22Rv1 (cell line): ENCODE measurements at regions not wholly inside any gene's neighbourhood (a gene's known extent, or its start where the extent isn't known, plus 50 kb on each side); places are given as distances from the start of the nearest gene placed in this dataset.

Source experiments
- H3K27ac ChIP-seq: fragments of 450-650 bp; 2 replicates; pipeline ENCODE4 v1.5.1; 2017
- CTCF ChIP-seq: fragments of 450-650 bp; IDR thresholded peaks from 2 replicates; pipeline ENCODE4 v1.5.1; 2017; ENCODE audit warnings: mild to moderate bottlenecking
- ZFX ChIP-seq: fragments of 450-650 bp; IDR thresholded peaks from 2 replicates; pipeline ENCODE4 v1.6.1; 2017; ENCODE audit warnings: antibody characterized with exemption, borderline replicate concordance

- TF ChIP-seq CTCF (no peak), ZFX (no peak)
- H3K27ac ChIP-seq, result no peak overlapping the region
These were observed 926.4 kb upstream of the SLC35B3 start for GRCh38 chr6:9361749-9362148.

- TF ChIP-seq ZFX, result no peak
- no peak for TF ChIP-seq CTCF
- no peak overlapping the region for H3K27ac ChIP-seq
These were observed 925.5 kb upstream of the SLC35B3 start for GRCh38 chr6:9360881-9361280.

GRCh38 chr6:9347608-9348007, 912.3 kb upstream of the SLC35B3 start:
- no peak for TF ChIP-seq ZFX
- no peak for TF ChIP-seq CTCF
- H3K27ac ChIP-seq, result no peak overlapping the region

GRCh38 chr6:9346923-9347322, 911.6 kb upstream of the SLC35B3 start:
- no peak overlapping the region for H3K27ac ChIP-seq
- TF ChIP-seq ZFX (no peak), CTCF (no peak)

GRCh38 chr6:9335431-9335830, 900.1 kb upstream of the SLC35B3 start:
- H3K27ac ChIP-seq, result no peak overlapping the region
- TF ChIP-seq ZFX (no peak), CTCF (no peak)

- no peak overlapping the region for H3K27ac ChIP-seq
- TF ChIP-seq CTCF, result no peak
- TF ChIP-seq ZFX, result no peak
These were observed 899.6 kb upstream of the SLC35B3 start for GRCh38 chr6:9334979-9335378.

GRCh38 chr6:9332241-9332780, 897.0 kb upstream of the SLC35B3 start:
- TF ChIP-seq CTCF, result no peak
- no peak for TF ChIP-seq ZFX
- H3K27ac ChIP-seq, result no peak overlapping the region
